ENCODE measurements at regions not wholly inside any gene's neighbourhood (a gene's known extent, or its start where the extent isn't known, plus 50 kb on each side); places are given as distances from the start of the nearest gene placed in this dataset.

DNA sequence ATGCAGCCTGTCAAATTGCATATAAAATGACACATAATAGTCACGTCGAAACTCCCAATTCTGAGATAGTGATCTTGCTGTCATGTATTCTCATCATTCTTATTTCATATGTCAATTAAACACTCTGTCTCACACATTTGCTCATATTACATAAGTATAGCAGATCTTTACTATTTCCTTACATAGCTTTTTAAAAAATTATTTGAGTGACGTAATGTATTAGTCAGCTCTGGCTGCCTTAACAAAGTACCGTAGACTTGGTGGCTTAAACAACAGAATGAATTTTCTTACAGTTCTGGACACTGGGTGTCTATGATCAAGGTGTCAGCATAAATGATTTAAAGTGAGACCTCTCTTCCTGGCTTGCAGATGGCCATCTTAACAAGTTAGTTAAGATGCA, 1032.3 kb upstream of the NRXN1 start:
- DNase-seq (ENCODE audit: low read depth, low spot score) (no peak), FAIRE-seq (no peak)
- Histone ChIP-seq H2AFZ (ENCODE audit: control insufficient read depth, low read length) (no peak overlapping the region), H3K4me2 (ENCODE audit: control insufficient read depth, extremely low read depth, insufficient read depth, low read depth, low read length) (no peak overlapping the region), H3K4me3 (ENCODE audit: control insufficient read depth in 2 of 3, extremely low read depth in 1 of 3, insufficient read depth in 2 of 3, low read depth in 1 of 3, low read length in 3 of 3) (no peak overlapping the region), H3K9me1 (ENCODE audit: control insufficient read depth, extremely low read depth, insufficient read depth, low read length) (no peaks in the 10 kb centered on the region), H3K79me2 (ENCODE audit: control insufficient read depth, insufficient read depth, low read length) (no peaks in the 10 kb centered on the region), H3K4me1 (ENCODE audit: control insufficient read depth, extremely low read depth, insufficient read depth, low read length) (no peaks in the 10 kb centered on the region), H3K36me3 (ENCODE audit: control insufficient read depth in 2 of 2, extremely low read depth in 1 of 2, insufficient read depth in 2 of 2, low read length in 2 of 2) (no peaks in the 10 kb centered on the region), H3K27me3 (ENCODE audit: control insufficient read depth, extremely low read depth, insufficient read depth, low read length) (no peaks in the 10 kb centered on the region), H3K27ac (ENCODE audit: control insufficient read depth, insufficient read depth, low read length) (no peak overlapping the region), H3K9ac (ENCODE audit: control insufficient read depth, extremely low read depth, insufficient read depth, low read length) (no peak overlapping the region), H4K20me1 (ENCODE audit: control insufficient read depth, extremely low read depth, insufficient read depth, low read length) (no peaks in the 10 kb centered on the region), H3K9me3 (ENCODE audit: control insufficient read depth, low read depth, low read length) (no peaks in the 10 kb centered on the region)
- dilution Hi-C loops (cut with MboI; ENCODE audit: extremely low pct_ligation_motif_present, low sequenced_read_pairs): no loop called here
- no peak for TF ChIP-seq EZH2 (IDR thresholded peaks at IDR 0.05; ENCODE audit: low read length)
- TF ChIP-seq, protein P1, sequence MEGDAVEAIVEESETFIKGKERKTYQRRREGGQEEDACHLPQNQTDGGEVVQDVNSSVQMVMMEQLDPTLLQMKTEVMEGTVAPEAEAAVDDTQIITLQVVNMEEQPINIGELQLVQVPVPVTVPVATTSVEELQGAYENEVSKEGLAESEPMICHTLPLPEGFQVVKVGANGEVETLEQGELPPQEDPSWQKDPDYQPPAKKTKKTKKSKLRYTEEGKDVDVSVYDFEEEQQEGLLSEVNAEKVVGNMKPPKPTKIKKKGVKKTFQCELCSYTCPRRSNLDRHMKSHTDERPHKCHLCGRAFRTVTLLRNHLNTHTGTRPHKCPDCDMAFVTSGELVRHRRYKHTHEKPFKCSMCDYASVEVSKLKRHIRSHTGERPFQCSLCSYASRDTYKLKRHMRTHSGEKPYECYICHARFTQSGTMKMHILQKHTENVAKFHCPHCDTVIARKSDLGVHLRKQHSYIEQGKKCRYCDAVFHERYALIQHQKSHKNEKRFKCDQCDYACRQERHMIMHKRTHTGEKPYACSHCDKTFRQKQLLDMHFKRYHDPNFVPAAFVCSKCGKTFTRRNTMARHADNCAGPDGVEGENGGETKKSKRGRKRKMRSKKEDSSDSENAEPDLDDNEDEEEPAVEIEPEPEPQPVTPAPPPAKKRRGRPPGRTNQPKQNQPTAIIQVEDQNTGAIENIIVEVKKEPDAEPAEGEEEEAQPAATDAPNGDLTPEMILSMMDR (optimal IDR thresholded peaks at IDR 0.05 in 1 of 3, IDR thresholded peaks at IDR 0.05 in 1 of 3, conservative IDR thresholded peaks at IDR 0.05 in 1 of 3; ENCODE audit: extremely low read depth in 1 of 3, insufficient read depth in 2 of 3, low read length in 3 of 3): no peak

DNA sequence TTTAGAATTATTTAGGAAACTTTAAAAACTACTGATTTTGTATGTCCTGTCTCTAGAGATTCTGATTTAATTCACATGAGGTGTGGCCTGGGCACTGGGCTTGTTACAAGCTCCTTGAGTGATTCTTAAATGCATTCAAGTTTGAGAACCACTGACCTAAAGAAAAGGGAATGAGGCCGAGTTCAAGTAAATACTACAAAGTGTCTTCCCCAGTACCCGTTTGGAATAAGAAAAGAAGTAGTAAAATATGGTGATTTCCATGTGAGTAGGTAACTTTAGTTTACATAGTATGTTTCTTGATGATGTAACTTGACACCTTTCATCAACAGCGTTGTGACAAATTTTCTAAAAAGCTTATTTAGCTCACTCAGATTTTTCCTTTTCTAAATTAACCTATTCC, 1022.9 kb upstream of the NRXN1 start:
- Histone ChIP-seq H3K4me1 (ENCODE audit: control insufficient read depth, extremely low read depth, insufficient read depth, low read length) (no peaks in the 10 kb centered on the region), H3K79me2 (ENCODE audit: control insufficient read depth, insufficient read depth, low read length) (no peaks in the 10 kb centered on the region), H3K9me3 (ENCODE audit: control insufficient read depth, low read depth, low read length) (peaks cover 2% of the 10 kb centered on the region), H3K27me3 (ENCODE audit: control insufficient read depth, extremely low read depth, insufficient read depth, low read length) (no peaks in the 10 kb centered on the region), H3K36me3 (ENCODE audit: control insufficient read depth in 2 of 2, extremely low read depth in 1 of 2, insufficient read depth in 2 of 2, low read length in 2 of 2) (no peaks in the 10 kb centered on the region), H3K4me2 (ENCODE audit: control insufficient read depth, extremely low read depth, insufficient read depth, low read depth, low read length) (no peak overlapping the region), H4K20me1 (ENCODE audit: control insufficient read depth, extremely low read depth, insufficient read depth, low read length) (no peaks in the 10 kb centered on the region), H3K4me3 (ENCODE audit: control insufficient read depth in 2 of 3, extremely low read depth in 1 of 3, insufficient read depth in 2 of 3, low read depth in 1 of 3, low read length in 3 of 3) (no peak overlapping the region), H3K9me1 (ENCODE audit: control insufficient read depth, extremely low read depth, insufficient read depth, low read length) (no peaks in the 10 kb centered on the region), H2AFZ (ENCODE audit: control insufficient read depth, low read length) (no peak overlapping the region), H3K27ac (ENCODE audit: control insufficient read depth, insufficient read depth, low read length) (no peak overlapping the region), H3K9ac (ENCODE audit: control insufficient read depth, extremely low read depth, insufficient read depth, low read length) (no peak overlapping the region)
- dilution Hi-C loops (cut with MboI; ENCODE audit: extremely low pct_ligation_motif_present, low sequenced_read_pairs): no loop called here
- DNase-seq (ENCODE audit: low read depth, low spot score): no peak
- no peak for FAIRE-seq
- no peak for TF ChIP-seq EZH2 (IDR thresholded peaks at IDR 0.05; ENCODE audit: low read length)
- TF ChIP-seq, protein P1 (optimal IDR thresholded peaks at IDR 0.05 in 1 of 3, IDR thresholded peaks at IDR 0.05 in 1 of 3, conservative IDR thresholded peaks at IDR 0.05 in 1 of 3; ENCODE audit: extremely low read depth in 1 of 3, insufficient read depth in 2 of 3, low read length in 3 of 3): no peak
